Fibroblast of lung (primary cell): ENCODE measurements at regions not wholly inside any gene's neighbourhood (a gene's known extent, or its start where the extent isn't known, plus 50 kb on each side); places are given as distances from the start of the nearest gene placed in this dataset.

ENCODE experiments used
- DNase-seq, 2 donors: peaks; one replicate each; pipeline versions ENCODE4 v3.0.0 to v3.0.0-alpha.2; 2010; ENCODE audit warnings: low read depth in 2 of 2
- H2AFZ ChIP-seq: 2 replicates; pipeline ENCODE4 v1.5.1; 2012; ENCODE audit warnings: low read length, control low read depth, inconsistent platforms
- H3K27ac ChIP-seq: 2 replicates; pipeline ENCODE4 v1.5.1; 2011; ENCODE audit warnings: low read length, control low read depth; ENCODE audit not compliant: insufficient read depth
- H3K27me3 ChIP-seq: 2 replicates; pipeline ENCODE4 v1.5.1; 2011; ENCODE audit warnings: mild to moderate bottlenecking, low read length; ENCODE audit not compliant: control insufficient read depth, insufficient read depth
- H3K36me3 ChIP-seq: 2 replicates; pipeline ENCODE4 v1.5.1; 2011; ENCODE audit warnings: low read length; ENCODE audit not compliant: control insufficient read depth, insufficient read depth
- H3K4me1 ChIP-seq: 2 replicates; pipeline ENCODE4 v1.5.1; 2011; ENCODE audit warnings: low read length; ENCODE audit not compliant: control insufficient read depth, insufficient read depth; ENCODE audit errors: extremely low read depth
- H3K4me2 ChIP-seq: 2 replicates; pipeline ENCODE4 v1.5.1; 2011; ENCODE audit warnings: low read length, control low read depth; ENCODE audit not compliant: insufficient read depth; ENCODE audit errors: extremely low read depth
- H3K4me3 ChIP-seq, 4 experiments: fragments of 200-600 bp in 1 of 4; sonication (generic) in 1 of 4; replicated peaks in 1 of 4; 2 replicates each; pipeline ENCODE4 v1.5.1; 2011 to 2016; ENCODE audit warnings: low read length in 4 of 4, low read depth in 3 of 4, mild to moderate bottlenecking in 3 of 4, control low read depth in 2 of 4, inconsistent platforms in 1 of 4, mixed read lengths in 1 of 4; ENCODE audit not compliant: insufficient read depth in 1 of 4; ENCODE audit errors: control extremely low read depth in 1 of 4
- H3K79me2 ChIP-seq: 2 replicates; pipeline ENCODE4 v1.5.1; 2012; ENCODE audit warnings: mild to moderate bottlenecking, low read length, inconsistent platforms; ENCODE audit not compliant: control insufficient read depth, insufficient read depth
- H3K9ac ChIP-seq: 2 replicates; pipeline ENCODE4 v1.5.1; 2011; ENCODE audit warnings: mild to moderate bottlenecking, low read length, control low read depth; ENCODE audit not compliant: insufficient read depth
- H3K9me3 ChIP-seq: 2 replicates; pipeline ENCODE4 v1.5.1; 2012; ENCODE audit warnings: low read depth, low read length; ENCODE audit not compliant: control insufficient read depth, insufficient read depth
- H4K20me1 ChIP-seq: 2 replicates; pipeline ENCODE4 v1.5.1; 2011; ENCODE audit warnings: low read length; ENCODE audit not compliant: control insufficient read depth, insufficient read depth; ENCODE audit errors: extremely low read depth
- EZH2 ChIP-seq: IDR thresholded peaks from 2 replicates; pipeline ENCODE4 v1.5.1; 2012; ENCODE audit warnings: low read length, control low read depth, mild to moderate bottlenecking; ENCODE audit errors: missing control alignments
- TF ChIP-seq, protein P1 (sequence below), 2 donors: IDR thresholded peaks in 1 of 2; conservative IDR thresholded peaks in 1 of 2; 1 replicate in 1 of 2; 2 replicates in 1 of 2; pipeline ENCODE4 v1.5.1; 2011 to 2012; ENCODE audit warnings: low read length in 2 of 2, control low read depth in 1 of 2, inconsistent platforms in 1 of 2, low read depth in 1 of 2, mild to moderate bottlenecking in 1 of 2

DNA sequence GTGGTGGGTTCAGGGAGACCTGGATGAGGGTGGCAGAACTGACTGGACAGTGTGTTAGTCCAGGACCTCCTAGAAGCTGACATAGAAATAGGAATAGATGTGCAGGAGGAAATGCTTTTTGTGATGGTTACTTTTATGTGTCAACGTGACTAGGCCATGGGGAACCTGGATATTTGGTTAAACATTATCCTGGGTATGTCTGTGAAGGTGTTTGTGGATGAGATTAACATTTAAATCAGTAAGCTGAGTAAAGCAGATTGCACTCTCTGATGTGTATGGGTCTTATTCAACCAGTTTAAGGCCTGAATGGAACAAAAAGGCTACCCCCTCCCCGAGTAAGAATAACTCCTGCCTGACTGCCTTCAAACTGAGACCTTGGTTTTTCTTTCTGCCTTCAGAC, 219.3 kb downstream of the DHX35 start:
- H3K36me3 ChIP-seq: no peaks in the 10 kb centered on the region
- H3K27me3 ChIP-seq: no peaks in the 10 kb centered on the region
- no peak for TF ChIP-seq EZH2
- TF ChIP-seq, protein P1, sequence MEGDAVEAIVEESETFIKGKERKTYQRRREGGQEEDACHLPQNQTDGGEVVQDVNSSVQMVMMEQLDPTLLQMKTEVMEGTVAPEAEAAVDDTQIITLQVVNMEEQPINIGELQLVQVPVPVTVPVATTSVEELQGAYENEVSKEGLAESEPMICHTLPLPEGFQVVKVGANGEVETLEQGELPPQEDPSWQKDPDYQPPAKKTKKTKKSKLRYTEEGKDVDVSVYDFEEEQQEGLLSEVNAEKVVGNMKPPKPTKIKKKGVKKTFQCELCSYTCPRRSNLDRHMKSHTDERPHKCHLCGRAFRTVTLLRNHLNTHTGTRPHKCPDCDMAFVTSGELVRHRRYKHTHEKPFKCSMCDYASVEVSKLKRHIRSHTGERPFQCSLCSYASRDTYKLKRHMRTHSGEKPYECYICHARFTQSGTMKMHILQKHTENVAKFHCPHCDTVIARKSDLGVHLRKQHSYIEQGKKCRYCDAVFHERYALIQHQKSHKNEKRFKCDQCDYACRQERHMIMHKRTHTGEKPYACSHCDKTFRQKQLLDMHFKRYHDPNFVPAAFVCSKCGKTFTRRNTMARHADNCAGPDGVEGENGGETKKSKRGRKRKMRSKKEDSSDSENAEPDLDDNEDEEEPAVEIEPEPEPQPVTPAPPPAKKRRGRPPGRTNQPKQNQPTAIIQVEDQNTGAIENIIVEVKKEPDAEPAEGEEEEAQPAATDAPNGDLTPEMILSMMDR (conservative IDR thresholded peaks at IDR 0.05 in 1 of 2, IDR thresholded peaks at IDR 0.05 in 1 of 2; ENCODE audit: low read depth in 1 of 2, low read length in 2 of 2): no peak
- no peak overlapping the region for H3K4me2 ChIP-seq
- H3K9me3 ChIP-seq: no peaks in the 10 kb centered on the region
- no peak for DNase-seq
- H3K4me1 ChIP-seq: no peaks in the 10 kb centered on the region
- H4K20me1 ChIP-seq: no peaks in the 10 kb centered on the region
- H3K79me2 ChIP-seq: no peaks in the 10 kb centered on the region
- H3K4me3 ChIP-seq: no peak overlapping the region
- H2AFZ ChIP-seq: no peak overlapping the region
- no peak overlapping the region for H3K9ac ChIP-seq
- no peak overlapping the region for H3K27ac ChIP-seq

DNA sequence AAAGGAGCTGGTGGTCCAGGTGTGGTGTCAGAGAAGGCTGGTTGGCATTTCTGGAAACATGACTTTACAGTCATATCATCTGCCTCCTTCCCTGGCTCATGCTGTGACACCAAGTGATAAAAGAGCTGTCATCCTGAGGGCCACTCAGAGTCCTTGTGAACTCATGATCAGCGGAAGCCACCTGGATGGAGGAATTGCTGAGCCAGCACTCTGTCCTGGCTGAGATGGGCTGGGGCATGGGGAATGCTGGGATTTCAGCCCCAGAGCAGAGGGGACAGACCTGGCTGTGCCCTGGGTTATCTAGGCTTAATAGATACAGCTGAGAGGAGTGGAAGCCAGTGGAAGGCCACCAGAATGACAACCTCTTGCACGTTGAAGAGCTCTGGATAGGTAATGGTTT, 214.3 kb downstream of the DHX35 start:
- Histone ChIP-seq H3K79me2 (no peaks in the 10 kb centered on the region), H3K27ac (no peak overlapping the region), H3K27me3 (no peaks in the 10 kb centered on the region), H2AFZ (no peak overlapping the region), H3K4me2 (no peak overlapping the region), H3K4me3 (no peak overlapping the region), H3K9ac (no peak overlapping the region), H3K9me3 (no peaks in the 10 kb centered on the region), H3K36me3 (no peaks in the 10 kb centered on the region), H3K4me1 (no peaks in the 10 kb centered on the region), H4K20me1 (no peaks in the 10 kb centered on the region)
- TF ChIP-seq, protein P1 (conservative IDR thresholded peaks at IDR 0.05 in 1 of 2, IDR thresholded peaks at IDR 0.05 in 1 of 2; ENCODE audit: low read depth in 1 of 2, low read length in 2 of 2): no peak
- no peak for TF ChIP-seq EZH2
- no peak for DNase-seq

DNA sequence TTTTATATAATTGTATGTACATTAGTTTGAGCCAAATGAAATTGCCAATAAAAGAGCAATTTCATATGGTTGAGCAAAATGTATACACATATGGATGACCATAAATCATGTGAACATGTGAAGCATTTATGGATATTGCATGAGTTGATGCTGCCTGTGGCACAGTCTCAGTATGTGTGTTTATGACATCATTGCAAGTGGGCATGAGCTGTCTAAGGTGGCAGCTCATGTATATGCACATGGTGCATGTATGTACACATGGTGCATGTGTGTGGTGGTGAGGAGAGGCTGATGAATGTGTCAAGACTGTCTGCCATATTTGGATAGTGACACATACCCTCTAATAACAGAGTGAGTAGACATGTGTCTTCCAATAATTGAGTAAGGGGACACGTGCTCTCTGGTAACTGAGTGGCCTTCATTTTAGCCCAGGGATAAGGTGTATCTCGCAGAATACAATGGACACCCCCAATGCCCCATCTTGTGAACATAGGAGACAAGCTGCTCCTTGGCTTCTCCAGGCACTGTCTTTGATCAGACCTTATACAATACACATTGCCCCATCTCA, 208.8 kb downstream of the DHX35 start:
- no peak for DNase-seq
- H3K4me1 ChIP-seq: no peaks in the 10 kb centered on the region
- no peaks in the 10 kb centered on the region for H3K9me3 ChIP-seq
- H3K27me3 ChIP-seq: no peaks in the 10 kb centered on the region
- H2AFZ ChIP-seq: no peak overlapping the region
- no peaks in the 10 kb centered on the region for H4K20me1 ChIP-seq
- H3K4me2 ChIP-seq: no peak overlapping the region
- no peaks in the 10 kb centered on the region for H3K36me3 ChIP-seq
- H3K79me2 ChIP-seq: no peaks in the 10 kb centered on the region
- no peak overlapping the region for H3K9ac ChIP-seq
- H3K27ac ChIP-seq: no peak overlapping the region
- no peak overlapping the region for H3K4me3 ChIP-seq
- TF ChIP-seq EZH2: no peak
- TF ChIP-seq, protein P1 (conservative IDR thresholded peaks at IDR 0.05 in 1 of 2, IDR thresholded peaks at IDR 0.05 in 1 of 2; ENCODE audit: low read depth in 1 of 2, low read length in 2 of 2): no peak
